ENCODE measurements at regions not wholly inside any gene's neighbourhood (a gene's known extent, or its start where the extent isn't known, plus 50 kb on each side); places are given as distances from the start of the nearest gene placed in this dataset.

DNA sequence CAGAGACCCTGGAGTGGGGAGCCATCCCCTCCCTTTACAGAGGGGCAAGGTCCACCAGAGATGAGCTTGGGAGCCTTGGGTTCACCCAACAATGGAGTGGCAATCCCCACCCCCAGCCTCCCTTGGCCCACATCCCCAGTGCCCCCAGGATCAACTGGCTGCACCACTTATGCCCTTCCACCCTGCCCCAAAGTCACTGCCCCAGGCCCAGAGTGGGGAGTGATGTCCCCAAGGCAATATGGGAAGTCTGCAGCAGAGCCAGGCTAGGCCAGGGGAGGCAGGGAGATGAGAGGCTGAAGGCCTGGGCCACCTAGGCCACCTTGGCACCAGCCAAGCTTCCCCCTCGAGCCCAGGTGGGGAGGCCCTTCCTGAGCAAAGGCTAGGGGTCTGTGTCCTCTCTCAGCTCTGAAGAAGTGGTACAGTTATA is 145.5 kb downstream of the SMAD6 start:
- TF ChIP-seq CTCF (conservative IDR thresholded peaks at IDR 0.05; ENCODE audit: low read depth, low read length) (no peak), POLR2A (IDR thresholded peaks at IDR 0.05; ENCODE audit: low read depth, low read length) (no peak), BHLHE40 (IDR thresholded peaks at IDR 0.05; ENCODE audit: low read depth, low read length) (no peak), RAD21 (IDR thresholded peaks at IDR 0.05; ENCODE audit: low read length) (no peak), NFE2L2 (IDR thresholded peaks at IDR 0.05; ENCODE audit: low read depth, low read length) (no peak), FOS (IDR thresholded peaks at IDR 0.05; ENCODE audit: low read depth, low read length) (no peak), CEBPB (IDR thresholded peaks at IDR 0.05; ENCODE audit: low read depth, low read length) (no peak), SMC3 (IDR thresholded peaks at IDR 0.05; ENCODE audit: low read depth, low read length) (no peak), MXI1 (IDR thresholded peaks at IDR 0.05; ENCODE audit: borderline replicate concordance, low read depth, low read length) (no peak), MAFK (IDR thresholded peaks at IDR 0.05; ENCODE audit: low read depth, low read length) (no peak)
- TF ChIP-seq, protein P1, sequence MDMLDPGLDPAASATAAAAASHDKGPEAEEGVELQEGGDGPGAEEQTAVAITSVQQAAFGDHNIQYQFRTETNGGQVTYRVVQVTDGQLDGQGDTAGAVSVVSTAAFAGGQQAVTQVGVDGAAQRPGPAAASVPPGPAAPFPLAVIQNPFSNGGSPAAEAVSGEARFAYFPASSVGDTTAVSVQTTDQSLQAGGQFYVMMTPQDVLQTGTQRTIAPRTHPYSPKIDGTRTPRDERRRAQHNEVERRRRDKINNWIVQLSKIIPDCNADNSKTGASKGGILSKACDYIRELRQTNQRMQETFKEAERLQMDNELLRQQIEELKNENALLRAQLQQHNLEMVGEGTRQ (IDR thresholded peaks at IDR 0.05; ENCODE audit: low read depth, low read length) = no peak
